Naive thymus-derived CD4-positive, alpha-beta T cell (primary cell): ENCODE measurements at regions not wholly inside any gene's neighbourhood (a gene's known extent, or its start where the extent isn't known, plus 50 kb on each side); places are given as distances from the start of the nearest gene placed in this dataset.

Source experiments
- ATAC-seq: fragments of 150-1000 bp; cut with Tn5 transposase; 2 replicates; pipeline ENCODE4 v1.10.0; 2021; ENCODE audit warnings: mild to moderate bottlenecking, moderate library complexity
- CTCF ChIA-PET: fragments of 350-600 bp; sonication (Branson Sonifier 250); formaldehyde crosslinking; loops from one replicate; lab custom pipeline; 2021; ENCODE audit warnings: antibody characterized with exemption; lab: Charles Lee
- POLR2A ChIA-PET: fragments of 350-600 bp; sonication (Branson Sonifier 250); formaldehyde crosslinking; loops from one replicate; lab custom pipeline; 2021; ENCODE audit warnings: antibody characterized with exemption, inconsistent platforms; lab: Charles Lee
- DNase-seq, 9 donors: peaks; one replicate each; pipeline versions ENCODE4 v3.0.0 to v3.0.0-alpha.2; 2020 to 2022; ENCODE audit warnings: mixed read lengths in 1 of 9
- H3K27ac ChIP-seq: one replicate; pipeline ENCODE4 v1.7.0; 2013; ENCODE audit warnings: mild to moderate bottlenecking, low read depth, low read length, moderate library complexity
- H3K27me3 ChIP-seq, 2 donors: one replicate each; pipeline ENCODE4 v1.7.0; 2013; ENCODE audit warnings: low read length in 2 of 2, mild to moderate bottlenecking in 2 of 2, moderate library complexity in 2 of 2; ENCODE audit not compliant: control insufficient read depth in 2 of 2, insufficient read depth in 2 of 2
- H3K36me3 ChIP-seq, 3 experiments: 1 replicate in 2 of 3; 2 replicates in 1 of 3; pipeline ENCODE4 v1.7.0; 2013; ENCODE audit warnings: low read length in 3 of 3, mild to moderate bottlenecking in 3 of 3, moderate library complexity in 1 of 3; ENCODE audit not compliant: insufficient read depth in 3 of 3, control insufficient read depth in 2 of 3
- H3K4me1 ChIP-seq, 2 donors: one replicate each; pipeline ENCODE4 v1.7.0; 2013; ENCODE audit warnings: low read length in 2 of 2, mild to moderate bottlenecking in 2 of 2, moderate library complexity in 1 of 2; ENCODE audit not compliant: control insufficient read depth in 2 of 2, insufficient read depth in 2 of 2
- H3K4me3 ChIP-seq: 2 replicates; pipeline ENCODE4 v1.7.0; 2013; ENCODE audit warnings: mild to moderate bottlenecking, low read length
- H3K9me3 ChIP-seq, 3 experiments: 1 replicate in 2 of 3; 2 replicates in 1 of 3; pipeline ENCODE4 v1.7.0; 2013; ENCODE audit warnings: low read length in 3 of 3; ENCODE audit not compliant: control insufficient read depth in 2 of 3
- H3K27ac Mint-ChIP-seq, 9 donors: one replicate each; pipeline ENCODE4 v1.8.0; 2020 to 2022; ENCODE audit warnings: mixed read lengths in 9 of 9, mild to moderate bottlenecking in 8 of 9, moderate library complexity in 5 of 9, inconsistent platforms in 2 of 9
- H3K27me3 Mint-ChIP-seq, 5 donors: one replicate each; pipeline ENCODE4 v1.8.0; 2021 to 2022; ENCODE audit warnings: mixed read lengths in 5 of 5, mild to moderate bottlenecking in 1 of 5
- H3K36me3 Mint-ChIP-seq, 5 donors: one replicate each; pipeline ENCODE4 v1.8.0; 2020 to 2022; ENCODE audit warnings: mixed read lengths in 5 of 5, mild to moderate bottlenecking in 3 of 5, inconsistent platforms in 1 of 5
- H3K4me1 Mint-ChIP-seq, 7 donors: one replicate each; pipeline ENCODE4 v1.8.0; 2020 to 2022; ENCODE audit warnings: mixed read lengths in 7 of 7, mild to moderate bottlenecking in 3 of 7, inconsistent platforms in 1 of 7
- H3K4me3 Mint-ChIP-seq, 10 donors: one replicate each; pipeline ENCODE4 v1.8.0; 2020 to 2022; ENCODE audit warnings: mild to moderate bottlenecking in 10 of 10, mixed read lengths in 10 of 10, moderate library complexity in 6 of 10, inconsistent platforms in 2 of 10
- H3K9me3 Mint-ChIP-seq, 11 donors: one replicate each; pipeline ENCODE4 v1.8.0; 2020 to 2022; ENCODE audit warnings: mixed read lengths in 11 of 11, mild to moderate bottlenecking in 4 of 11, inconsistent platforms in 1 of 11, moderate library complexity in 1 of 11
- intact Hi-C, 2 donors: fragments of 100-400 bp; cut with micrococcal nuclease; formaldehyde crosslinking; loops; one replicate each; pipeline ENCODE4 v1.15.1; 2023

GRCh38 chr9:2407450-2407849 lies 214.1 kb upstream of the VLDLR start:
- DNase-seq, result no peak
- no peak overlapping the region for H3K4me3 Mint-ChIP-seq

GRCh38 chr9:2411459-2412215 lies 209.9 kb upstream of the VLDLR start:
- ATAC-seq (no peak), DNase-seq (no peak)
- CTCF ChIA-PET, result no interaction called here
- H3K36me3 ChIP-seq, result no peaks in the 10 kb centered on the region
- intact Hi-C loops, result no loop called here
- H3K36me3 Mint-ChIP-seq, result no peaks in the 10 kb centered on the region
- no peaks in the 10 kb centered on the region for H3K4me1 Mint-ChIP-seq
- no peaks in the 10 kb centered on the region for H3K9me3 ChIP-seq
- peaks cover 0 to 23% (median 7%) of the 10 kb centered on the region in 5 donors for H3K27me3 Mint-ChIP-seq
- H3K27me3 ChIP-seq, result no peaks in the 10 kb centered on the region
- no peak overlapping the region for H3K4me3 ChIP-seq
- H3K27ac ChIP-seq, result no peak overlapping the region
- peaks cover 0 to 6% (median 0%) of the 10 kb centered on the region in 11 donors for H3K9me3 Mint-ChIP-seq
- H3K27ac Mint-ChIP-seq, result no peak overlapping the region
- no peak overlapping the region for H3K4me3 Mint-ChIP-seq
- no peaks in the 10 kb centered on the region for H3K4me1 ChIP-seq
- POLR2A ChIA-PET, result no interaction called here

More at GRCh38 chr9:2407450-2407849, 214.1 kb upstream of the VLDLR start:
- no peaks in the 10 kb centered on the region for H3K27me3 ChIP-seq
- H3K4me3 ChIP-seq, result no peak overlapping the region
- peaks cover 0 to 29% (median 12%) of the 10 kb centered on the region in 11 donors for H3K9me3 Mint-ChIP-seq
- no peaks in the 10 kb centered on the region for H3K36me3 ChIP-seq
- peaks cover 0 to 26% (median 5%) of the 10 kb centered on the region in 5 donors for H3K27me3 Mint-ChIP-seq
- ATAC-seq, result no peak
- H3K9me3 ChIP-seq, result peaks cover 0 to 9% (median 0%) of the 10 kb centered on the region in 3 experiments
- intact Hi-C loops, result no loop called here
- CTCF ChIA-PET, result no interaction called here
- no peak overlapping the region for H3K27ac ChIP-seq
- peaks cover 0 to 3% (median 0%) of the 10 kb centered on the region in 5 donors for H3K36me3 Mint-ChIP-seq
- H3K27ac Mint-ChIP-seq, result no peak overlapping the region
- no peaks in the 10 kb centered on the region for H3K4me1 ChIP-seq
- no peaks in the 10 kb centered on the region for H3K4me1 Mint-ChIP-seq
- POLR2A ChIA-PET, result no interaction called here

GRCh38 chr9:2413160-2413805 lies 208.3 kb upstream of the VLDLR start:
- no peak for ATAC-seq
- POLR2A ChIA-PET, result no interaction called here
- Mint-ChIP-seq H3K27ac (no peak overlapping the region), H3K9me3 (peaks cover 0 to 6% (median 0%) of the 10 kb centered on the region in 11 donors), H3K27me3 (peaks cover 0 to 23% (median 18%) of the 10 kb centered on the region in 5 donors), H3K4me3 (no peak overlapping the region), H3K36me3 (no peaks in the 10 kb centered on the region), H3K4me1 (no peaks in the 10 kb centered on the region)
- no peak for DNase-seq
- H3K4me3 ChIP-seq, result no peak overlapping the region
- H3K9me3 ChIP-seq, result no peaks in the 10 kb centered on the region
- H3K27me3 ChIP-seq, result no peaks in the 10 kb centered on the region
- CTCF ChIA-PET, result no interaction called here
- no peaks in the 10 kb centered on the region for H3K36me3 ChIP-seq
- intact Hi-C loops, result no loop called here
- H3K4me1 ChIP-seq, result no peaks in the 10 kb centered on the region
- H3K27ac ChIP-seq, result no peak overlapping the region

- no peaks in the 10 kb centered on the region for H3K36me3 ChIP-seq
- intact Hi-C loops, result no loop called here
- H3K4me3 ChIP-seq, result no peak overlapping the region
- POLR2A ChIA-PET, result no interaction called here
- ATAC-seq, result no peak
- peaks cover 0 to 25% (median 21%) of the 10 kb centered on the region in 5 donors for H3K27me3 Mint-ChIP-seq
- H3K27ac Mint-ChIP-seq, result no peak overlapping the region
- H3K9me3 ChIP-seq, result no peaks in the 10 kb centered on the region
- H3K36me3 Mint-ChIP-seq, result no peaks in the 10 kb centered on the region
- no peak for DNase-seq
- CTCF ChIA-PET, result no interaction called here
- no peaks in the 10 kb centered on the region for H3K4me1 ChIP-seq
- no peaks in the 10 kb centered on the region for H3K4me1 Mint-ChIP-seq
- H3K27me3 ChIP-seq, result no peaks in the 10 kb centered on the region
- peaks cover 0 to 11% (median 0%) of the 10 kb centered on the region in 11 donors for H3K9me3 Mint-ChIP-seq
- H3K27ac ChIP-seq, result no peak overlapping the region
- H3K4me3 Mint-ChIP-seq, result no peak overlapping the region
These were observed 207.1 kb upstream of the VLDLR start for GRCh38 chr9:2414465-2414864.

- Histone ChIP-seq H3K9me3 (no peaks in the 10 kb centered on the region), H3K4me1 (no peaks in the 10 kb centered on the region), H3K27me3 (no peaks in the 10 kb centered on the region), H3K36me3 (no peaks in the 10 kb centered on the region), H3K27ac (no peak overlapping the region), H3K4me3 (no peak overlapping the region)
- Mint-ChIP-seq H3K9me3 (peaks cover 0 to 11% (median 0%) of the 10 kb centered on the region in 11 donors), H3K4me1 (no peaks in the 10 kb centered on the region), H3K27me3 (peaks cover 0 to 31% (median 21%) of the 10 kb centered on the region in 5 donors), H3K27ac (no peak overlapping the region), H3K4me3 (no peak overlapping the region), H3K36me3 (no peaks in the 10 kb centered on the region)
- intact Hi-C loops, result no loop called here
- CTCF ChIA-PET, result no interaction called here
- no peak for DNase-seq
- POLR2A ChIA-PET, result no interaction called here
- ATAC-seq, result no peak
These were observed 206.3 kb upstream of the VLDLR start for GRCh38 chr9:2415326-2415725.

GRCh38 chr9:2417730-2418129 lies 203.9 kb upstream of the VLDLR start:
- intact Hi-C loops, result no loop called here
- Mint-ChIP-seq H3K9me3 (peaks cover 0 to 5% (median 0%) of the 10 kb centered on the region in 11 donors), H3K4me3 (no peak overlapping the region), H3K36me3 (no peaks in the 10 kb centered on the region), H3K4me1 (no peaks in the 10 kb centered on the region), H3K27ac (no peak overlapping the region), H3K27me3 (peaks cover 0 to 33% (median 22%) of the 10 kb centered on the region in 5 donors)
- Histone ChIP-seq H3K27ac (no peak overlapping the region), H3K9me3 (no peaks in the 10 kb centered on the region), H3K27me3 (no peaks in the 10 kb centered on the region), H3K36me3 (no peaks in the 10 kb centered on the region), H3K4me3 (no peak overlapping the region), H3K4me1 (no peaks in the 10 kb centered on the region)
- POLR2A ChIA-PET, result no interaction called here
- no peak for ATAC-seq
- CTCF ChIA-PET, result no interaction called here
- DNase-seq, result no peak
